IMR-90 (cell line): ENCODE measurements at regions not wholly inside any gene's neighbourhood (a gene's known extent, or its start where the extent isn't known, plus 50 kb on each side); places are given as distances from the start of the nearest gene placed in this dataset.

Source experiments
- ATAC-seq: fragments of 200-7000 bp; cut with Tn5 transposase; 2 replicates; pipeline ENCODE4 v1.9.1; 2020; ENCODE audit warnings: low read depth, mild to moderate bottlenecking, moderate library complexity
- BruUV-seq: library from RNA; stranded (reverse); fragments of 400-500 nt; replicated peaks from 2 replicates; lab custom pipeline; 2021; lab: Mats Ljungman, UMichigan
- CTCF ChIA-PET: fragments of 300-600 bp; formaldehyde crosslinking; extraction: SDS; loops from one replicate; lab custom pipeline; 2021; ENCODE audit warnings: antibody characterized with exemption; lab: Yijun Ruan, JAX
- POLR2A ChIA-PET: fragments of 300-600 bp; sonication (Branson Sonifier 250); formaldehyde crosslinking; loops from one replicate; lab custom pipeline; 2022; ENCODE audit warnings: antibody characterized with exemption; ENCODE audit not compliant: unreplicated experiment; lab: Charles Lee
- DNase-seq: peaks from one replicate; pipeline ENCODE4 v3.0.0; 2013
- H2AFZ ChIP-seq: replicated peaks from 2 replicates; pipeline ENCODE3; 2013; ENCODE audit warnings: low read length, mild to moderate bottlenecking; ENCODE audit not compliant: poor library complexity
- H2AK5ac ChIP-seq: 2 replicates; pipeline ENCODE4 v1.6.1; 2013; ENCODE audit warnings: low read depth, low read length, inconsistent platforms
- H2AK9ac ChIP-seq: replicated peaks from 2 replicates; pipeline ENCODE3; 2013; ENCODE audit warnings: mild to moderate bottlenecking, low read depth, low read length, moderate library complexity; ENCODE audit not compliant: poor library complexity
- H2BK120ac ChIP-seq: 2 replicates; pipeline ENCODE4 v1.6.1; 2013; ENCODE audit warnings: low read depth, low read length, inconsistent platforms
- H2BK15ac ChIP-seq: 3 replicates; pipeline ENCODE4 v1.6.1; 2013; ENCODE audit warnings: low read depth, low read length, inconsistent platforms
- H2BK20ac ChIP-seq: 2 replicates; pipeline ENCODE4 v1.6.1; 2013; ENCODE audit warnings: low read depth, mild to moderate bottlenecking, inconsistent platforms, low read length, moderate library complexity
- H2BK5ac ChIP-seq: 2 replicates; pipeline ENCODE4 v1.6.1; 2013; ENCODE audit warnings: mild to moderate bottlenecking, low read depth, low read length, inconsistent platforms; ENCODE audit not compliant: poor library complexity, severe bottlenecking
- H3K14ac ChIP-seq: replicated peaks from 2 replicates; pipeline ENCODE4 v1.6.1; 2013; ENCODE audit warnings: low read depth, low read length, inconsistent platforms
- H3K18ac ChIP-seq: 2 replicates; pipeline ENCODE4 v1.6.1; 2013; ENCODE audit warnings: low read depth, low read length, control low read depth
- H3K23ac ChIP-seq: 2 replicates; pipeline ENCODE4 v1.6.1; 2013; ENCODE audit warnings: low read depth, low read length, inconsistent platforms
- H3K27ac ChIP-seq: 2 replicates; pipeline ENCODE4 v1.5.1; 2013; ENCODE audit warnings: mild to moderate bottlenecking, control low read depth, low read length; ENCODE audit not compliant: insufficient read depth
- H3K27me3 ChIP-seq: 2 replicates; pipeline ENCODE4 v1.6.1; 2013; ENCODE audit warnings: low read length; ENCODE audit not compliant: control insufficient read depth, insufficient read depth
- H3K36me3 ChIP-seq: 2 replicates; pipeline ENCODE4 v1.6.1; 2013; ENCODE audit warnings: low read length, mixed read lengths; ENCODE audit not compliant: control insufficient read depth, insufficient read depth
- H3K4ac ChIP-seq: 2 replicates; pipeline ENCODE4 v1.6.1; 2013; ENCODE audit warnings: low read depth, low read length, inconsistent platforms
- H3K4me1 ChIP-seq: 2 replicates; pipeline ENCODE4 v1.6.1; 2013; ENCODE audit warnings: low read length, mixed read lengths; ENCODE audit not compliant: control insufficient read depth, insufficient read depth
- H3K4me2 ChIP-seq: 2 replicates; pipeline ENCODE4 v1.6.1; 2013; ENCODE audit warnings: low read depth, mild to moderate bottlenecking, control low read depth, low read length, moderate library complexity
- H3K4me3 ChIP-seq: 2 replicates; pipeline ENCODE4 v1.5.1; 2013; ENCODE audit warnings: low read depth, mild to moderate bottlenecking, control low read depth, low read length, moderate library complexity; ENCODE audit not compliant: insufficient read depth
- H3K56ac ChIP-seq: 2 replicates; pipeline ENCODE4 v1.6.1; 2013; ENCODE audit warnings: low read length, inconsistent platforms; ENCODE audit not compliant: insufficient read depth; ENCODE audit errors: extremely low read depth
- H3K79me1 ChIP-seq, 2 experiments: 2 replicates each; pipeline ENCODE4 v1.6.1; 2013; ENCODE audit warnings: low read length in 2 of 2, inconsistent platforms in 1 of 2, low read depth in 1 of 2
- H3K9ac ChIP-seq: 2 replicates; pipeline ENCODE4 v1.6.1; 2013; ENCODE audit warnings: low read depth, low read length, control low read depth
- H3K9me1 ChIP-seq: 2 replicates; pipeline ENCODE4 v1.6.1; 2013; ENCODE audit warnings: low read length, inconsistent platforms; ENCODE audit not compliant: insufficient read depth
- H3K9me3 ChIP-seq: 2 replicates; pipeline ENCODE4 v1.6.1; 2013; ENCODE audit warnings: low read length; ENCODE audit not compliant: control insufficient read depth, insufficient read depth
- H4K20me1 ChIP-seq: 2 replicates; pipeline ENCODE4 v1.6.1; 2013; ENCODE audit warnings: low read length, inconsistent platforms; ENCODE audit not compliant: insufficient read depth
- H4K5ac ChIP-seq: 2 replicates; pipeline ENCODE4 v1.6.1; 2013; ENCODE audit warnings: mild to moderate bottlenecking, low read depth, low read length, control low read depth
- H4K8ac ChIP-seq, 2 experiments: 2 replicates each; pipeline ENCODE4 v1.6.1; 2013; ENCODE audit warnings: low read depth in 2 of 2, low read length in 2 of 2, control low read depth in 1 of 2, inconsistent platforms in 1 of 2
- H4K91ac ChIP-seq: 2 replicates; pipeline ENCODE4 v1.6.1; 2013; ENCODE audit warnings: low read depth, low read length, inconsistent platforms; ENCODE audit not compliant: insufficient read depth
- BHLHE40 ChIP-seq: fragments of 150-350 bp; IDR thresholded peaks from 2 replicates; pipeline ENCODE4 v1.6.1; 2016; ENCODE audit warnings: mild to moderate bottlenecking, low read depth, low read length
- CEBPB ChIP-seq: IDR thresholded peaks from 2 replicates; pipeline ENCODE4 v1.6.1; 2012; ENCODE audit warnings: low read depth, low read length, improper control_type of control experiment
- CHD1 ChIP-seq: IDR thresholded peaks from 2 replicates; pipeline ENCODE4 v1.6.1; 2012; ENCODE audit warnings: low read depth, low read length, improper control_type of control experiment
- CTCF ChIP-seq: conservative IDR thresholded peaks from 2 replicates; pipeline ENCODE4 v1.5.1; 2012; ENCODE audit warnings: mild to moderate bottlenecking, low read depth, low read length, improper control_type of control experiment
- ELK1 ChIP-seq: fragments of 150-350 bp; IDR thresholded peaks from 2 replicates; pipeline ENCODE4 v1.6.1; 2016; ENCODE audit warnings: low read depth, mild to moderate bottlenecking, low read length, moderate library complexity, borderline replicate concordance
- FOS ChIP-seq: fragments of 150-350 bp; IDR thresholded peaks from 2 replicates; pipeline ENCODE4 v1.6.1; 2016; ENCODE audit warnings: low read depth, low read length
- MAFK ChIP-seq: IDR thresholded peaks from 2 replicates; pipeline ENCODE4 v1.6.1; 2012; ENCODE audit warnings: low read depth, low read length, improper control_type of control experiment
- MAZ ChIP-seq: IDR thresholded peaks from 2 replicates; pipeline ENCODE4 v1.6.1; 2012; ENCODE audit warnings: low read depth, mild to moderate bottlenecking, low read length, improper control_type of control experiment, moderate library complexity, borderline replicate concordance
- MXI1 ChIP-seq: IDR thresholded peaks from 2 replicates; pipeline ENCODE4 v1.6.1; 2012; ENCODE audit warnings: low read depth, mild to moderate bottlenecking, low read length, moderate library complexity, borderline replicate concordance
- NFE2L2 ChIP-seq: fragments of 150-350 bp; IDR thresholded peaks from 2 replicates; pipeline ENCODE4 v1.6.1; 2016; ENCODE audit warnings: low read depth, mild to moderate bottlenecking, low read length
- POLR2A ChIP-seq: IDR thresholded peaks from 2 replicates; pipeline ENCODE4 v1.6.1; 2012; ENCODE audit warnings: mild to moderate bottlenecking, low read depth, low read length
- RAD21 ChIP-seq: IDR thresholded peaks from 2 replicates; pipeline ENCODE4 v1.6.1; 2012; ENCODE audit warnings: low read length, improper control_type of control experiment
- RCOR1 ChIP-seq: IDR thresholded peaks from 2 replicates; pipeline ENCODE4 v1.6.1; 2012; ENCODE audit warnings: mild to moderate bottlenecking, low read length, improper control_type of control experiment; ENCODE audit not compliant: insufficient replicate concordance
- RFX5 ChIP-seq: IDR thresholded peaks from 2 replicates; pipeline ENCODE4 v1.8.0; 2012; ENCODE audit warnings: low read depth, mild to moderate bottlenecking, low read length, moderate library complexity
- SMC3 ChIP-seq: fragments of 150-350 bp; IDR thresholded peaks from 2 replicates; pipeline ENCODE4 v1.6.1; 2016; ENCODE audit warnings: low read depth, mild to moderate bottlenecking, antibody characterized with exemption, low read length, moderate library complexity
- USF2 ChIP-seq: fragments of 150-350 bp; IDR thresholded peaks from 2 replicates; pipeline ENCODE4 v1.6.1; 2017; ENCODE audit warnings: mild to moderate bottlenecking, antibody characterized with exemption, low read length, low read depth
- WGBS, 2 experiments: methylation state at CpG; one replicate each; pipeline versions ENCODE4 v1.1.5 to v1.1.7; 2013; ENCODE audit warnings: missing lambda C conversion rate in 2 of 2; ENCODE audit not compliant: insufficient read length in 1 of 2; ENCODE audit errors: extremely low coverage in 2 of 2; 5-methylcytosine and 5-hydroxymethylcytosine counted together
- dilution Hi-C: fragments of 300-500 bp; cut with HindIII; formaldehyde crosslinking; loops from one replicate; pipeline ENCODE4 v1.14.3; 2018; ENCODE audit warnings: low sequenced_read_pairs; ENCODE audit not compliant: unreplicated experiment
- in situ Hi-C: fragments of 300-500 bp; cut with MboI; formaldehyde crosslinking; loops from 3 replicates; pipeline ENCODE4 v1.14.3; 2019; ENCODE audit warnings: low sequenced_read_pairs, inconsistent platforms, mixed read lengths
- intact Hi-C: fragments of 100-400 bp; cut with micrococcal nuclease; formaldehyde crosslinking; loops from 2 replicates; pipeline ENCODE4 v1.10.0; 2022

GRCh38 chr2:60109744-60110143 lies 443.7 kb downstream of the BCL11A start:
- H4K5ac ChIP-seq = no peak overlapping the region
- WGBS, 2 experiments = no CpG with 5 or more reads among the region's 1 CpG
- DNase-seq (no peak), ATAC-seq (no peak)
- no peak overlapping the region for H3K4me3 ChIP-seq
- H2BK5ac ChIP-seq = no peak overlapping the region
- no peak overlapping the region for H3K9ac ChIP-seq
- H3K9me3 ChIP-seq = peaks cover 5% of the 10 kb centered on the region
- no peak overlapping the region for H2AFZ ChIP-seq
- BruUV-seq = no TSS peak
- H3K9me1 ChIP-seq = no peaks in the 10 kb centered on the region
- no peaks in the 10 kb centered on the region for H3K27me3 ChIP-seq
- no peak overlapping the region for H2AK9ac ChIP-seq
- H3K18ac ChIP-seq = no peak overlapping the region
- CTCF ChIA-PET = no interaction called here
- H4K8ac ChIP-seq = no peak overlapping the region
- no peaks in the 10 kb centered on the region for H4K20me1 ChIP-seq
- POLR2A ChIA-PET = no interaction called here
- no peak overlapping the region for H2BK15ac ChIP-seq
- H3K27ac ChIP-seq = no peak overlapping the region
- in situ Hi-C loops = no loop called here
- TF ChIP-seq CEBPB (no peak), MXI1 (no peak), ELK1 (no peak), SMC3 (no peak), BHLHE40 (no peak), USF2 (no peak), CTCF (no peak), RFX5 (no peak), FOS (no peak), CHD1 (no peak), POLR2A (no peak), NFE2L2 (no peak), RAD21 (no peak), MAZ (no peak), MAFK (no peak), RCOR1 (no peak)
- no peak overlapping the region for H4K91ac ChIP-seq
- dilution Hi-C loops = no loop called here
- intact Hi-C loops = no loop called here
- no peaks in the 10 kb centered on the region for H3K4me1 ChIP-seq
- no peak overlapping the region for H3K23ac ChIP-seq
- no peak overlapping the region for H3K56ac ChIP-seq
- H3K4ac ChIP-seq = no peak overlapping the region
- H3K79me1 ChIP-seq = no peaks in the 10 kb centered on the region
- no peak overlapping the region for H3K14ac ChIP-seq
- H3K36me3 ChIP-seq = no peaks in the 10 kb centered on the region
- no peak overlapping the region for H2BK20ac ChIP-seq
- H3K4me2 ChIP-seq = no peak overlapping the region
- no peak overlapping the region for H2AK5ac ChIP-seq
- no peak overlapping the region for H2BK120ac ChIP-seq
